Ishikawa (cell line): ENCODE measurements at regions not wholly inside any gene's neighbourhood (a gene's known extent, or its start where the extent isn't known, plus 50 kb on each side); places are given as distances from the start of the nearest gene placed in this dataset.

ENCODE experiments used
- CREB1 ChIP-seq: IDR thresholded peaks from 2 replicates; pipeline ENCODE4 v1.6.1; 2012; ENCODE audit warnings: low read depth
- EP300 ChIP-seq: IDR thresholded peaks from 2 replicates; pipeline ENCODE4 v1.6.1; 2012; ENCODE audit warnings: borderline replicate concordance

GRCh38 chr11:69367211-69367964 is 73.4 kb downstream of the MYEOV start:
- TF ChIP-seq EP300: no peak
- TF ChIP-seq CREB1: no peak
